GM18507 (cell line): ENCODE measurements at regions not wholly inside any gene's neighbourhood (a gene's known extent, or its start where the extent isn't known, plus 50 kb on each side); places are given as distances from the start of the nearest gene placed in this dataset.
A peak's percentile ranks its signal among the peaks of the same experiment; 100 is the strongest.

ENCODE experiments used
- DNase-seq: peaks from one replicate; pipeline ENCODE4 v3.0.0; 2011; ENCODE audit warnings: low read depth; ENCODE audit not compliant: insufficient read length; ENCODE audit errors: extremely low spot score
- FAIRE-seq: peaks from 2 replicates; lab custom pipeline; 2011; peaks lifted over from hg19 to GRCh38; lab: Jason Lieb, UNC

DNA sequence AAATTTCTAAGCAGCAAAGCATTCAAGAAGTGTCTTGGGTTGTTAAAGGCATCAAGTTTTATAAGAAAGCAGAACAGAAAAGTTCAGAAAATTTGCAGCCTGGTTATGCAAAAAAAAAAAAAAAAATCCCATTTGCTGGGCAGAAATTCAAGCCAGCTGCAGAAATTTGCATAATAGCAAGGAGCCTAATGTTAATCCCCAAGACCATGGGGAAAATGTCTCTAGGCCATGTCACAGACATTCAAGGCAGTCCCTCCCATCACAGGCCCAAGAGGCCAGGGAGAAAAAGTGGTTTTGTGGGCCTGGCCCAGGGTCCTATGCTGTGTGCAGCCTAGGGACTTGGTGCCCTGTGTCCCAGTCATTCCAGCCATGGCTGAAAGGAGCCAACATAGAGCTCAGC, 269.0 kb upstream of the SLC39A10 start:
- no peak for FAIRE-seq
- DNase-seq: no peak

DNA sequence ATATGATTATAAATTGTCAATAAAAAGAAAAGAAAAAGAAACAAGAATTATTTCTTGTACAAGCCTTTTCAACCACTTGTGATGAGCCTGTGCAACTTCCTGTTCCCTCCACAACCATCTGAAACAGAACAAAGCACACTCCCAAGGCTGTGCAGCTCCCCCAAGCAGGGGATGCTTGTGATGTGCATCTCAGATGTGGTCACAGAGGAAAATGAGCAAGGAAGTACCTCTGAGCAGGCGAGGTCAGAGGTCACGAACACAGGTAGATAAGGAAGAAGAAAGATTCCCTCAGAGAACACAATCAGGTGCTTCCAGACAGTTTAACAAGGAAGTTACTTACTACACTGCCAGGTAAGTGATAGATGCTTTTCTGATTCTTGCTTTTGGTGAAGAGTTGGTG, 274.8 kb upstream of the SLC39A10 start:
- peak; percentile 5 for FAIRE-seq

GRCh38 chr2:195370167-195370943, 286.7 kb upstream of the SLC39A10 start:
- no peak for FAIRE-seq
- DNase-seq: no peak

More for the DNA sequence above, 274.8 kb upstream of the SLC39A10 start:
- no peak for DNase-seq

- FAIRE-seq (no peak), DNase-seq (no peak)
Measured at GRCh38 chr2:195369218-195369587, 287.8 kb upstream of the SLC39A10 start.

DNA sequence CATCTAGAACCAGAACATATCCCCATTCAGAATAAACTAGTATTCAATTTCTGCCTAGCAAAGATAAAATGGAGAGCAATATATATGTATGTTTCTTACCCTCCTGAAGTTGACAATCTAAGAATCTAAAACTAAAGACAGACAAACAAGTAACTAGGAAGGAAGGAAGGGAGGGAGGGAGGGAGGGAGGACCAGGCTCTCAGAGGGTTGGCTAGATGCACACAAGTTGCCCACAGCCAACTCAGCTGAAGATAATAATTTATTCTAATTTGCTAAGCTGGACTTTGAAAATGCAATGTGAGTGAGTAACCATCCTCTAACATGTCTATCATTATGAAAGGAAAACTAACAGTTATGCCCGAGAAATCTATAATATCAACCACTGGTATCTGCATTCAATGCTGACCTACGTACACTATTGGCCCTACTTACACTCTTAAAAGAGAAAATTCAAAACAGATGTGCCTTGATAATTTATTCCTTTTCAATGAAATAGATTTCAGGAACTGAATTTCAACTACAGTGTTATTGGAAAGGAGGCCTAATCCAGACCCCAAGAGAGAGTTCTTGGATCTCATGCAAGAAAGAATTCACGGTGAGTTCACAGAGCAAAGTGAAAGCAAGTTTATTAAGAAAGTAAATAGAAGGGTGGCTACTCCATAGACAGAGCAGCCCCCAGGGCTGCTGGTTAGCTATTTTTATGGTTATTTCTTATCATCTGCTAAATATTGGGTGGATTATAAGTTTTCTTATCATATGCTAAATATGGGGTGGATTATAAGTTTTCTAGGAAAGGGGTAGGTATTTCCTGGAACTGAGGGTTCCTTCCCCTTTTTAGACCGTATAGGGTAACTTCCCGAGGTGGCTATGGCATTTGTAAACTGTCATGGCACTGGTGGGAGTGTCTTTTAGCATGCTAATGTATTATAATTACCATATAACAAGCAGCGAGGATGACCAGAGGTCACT, 288.5 kb upstream of the SLC39A10 start:
- FAIRE-seq (no peak), DNase-seq (no peak)

- FAIRE-seq (peak; percentile 45), DNase-seq (no peak)
Measured at GRCh38 chr2:195367809-195368208, 289.2 kb upstream of the SLC39A10 start.

DNA sequence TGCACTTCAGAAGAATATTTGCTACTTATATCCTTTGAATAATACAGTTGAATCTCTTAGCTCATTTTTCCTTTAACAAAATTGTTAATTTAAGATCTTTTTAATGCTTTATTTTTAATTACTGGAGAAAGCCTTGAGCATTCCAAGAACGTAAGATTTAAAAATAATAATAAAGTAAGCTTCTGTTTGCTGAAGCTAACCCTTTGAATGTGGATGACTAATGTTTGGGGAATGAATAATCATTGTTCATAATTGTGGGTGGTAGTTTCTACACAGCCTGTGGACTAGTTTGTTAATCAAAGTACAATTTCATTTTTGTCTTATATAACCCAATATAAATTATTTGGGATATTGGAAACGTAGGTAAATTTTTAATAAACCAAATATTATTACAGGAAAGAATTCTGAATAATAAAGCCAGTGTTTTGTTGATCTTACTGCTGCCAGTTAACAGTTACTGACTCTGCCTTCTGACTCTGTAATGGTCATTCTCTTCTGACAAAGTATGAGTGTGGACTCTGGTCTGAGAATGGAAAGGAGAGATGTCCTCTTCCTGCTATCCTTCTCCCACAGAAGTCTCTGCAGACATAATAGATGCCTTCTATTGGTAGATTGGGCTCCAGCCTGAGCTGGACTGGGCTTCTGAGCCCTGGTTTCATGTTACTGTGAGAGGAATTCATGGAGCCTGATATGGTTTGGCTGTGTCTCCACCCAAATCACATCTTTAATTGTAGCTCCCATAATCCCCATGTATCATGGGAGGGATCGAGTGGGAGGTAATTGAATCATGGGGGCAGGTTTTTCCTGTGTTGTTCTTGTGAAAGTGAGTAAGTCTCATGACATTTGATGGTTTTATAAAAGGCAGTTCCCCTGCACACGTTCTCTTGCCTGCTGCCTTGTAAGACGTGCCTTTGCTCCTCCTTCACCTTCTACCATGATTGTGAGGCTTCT, 292.7 kb upstream of the SLC39A10 start:
- DNase-seq (no peak), FAIRE-seq (no peak)

- DNase-seq (no peak), FAIRE-seq (no peak)
Measured at GRCh38 chr2:195363496-195363895, 293.5 kb upstream of the SLC39A10 start.

GRCh38 chr2:195360242-195360641, 296.8 kb upstream of the SLC39A10 start:
- DNase-seq: no peak
- no peak for FAIRE-seq

DNA sequence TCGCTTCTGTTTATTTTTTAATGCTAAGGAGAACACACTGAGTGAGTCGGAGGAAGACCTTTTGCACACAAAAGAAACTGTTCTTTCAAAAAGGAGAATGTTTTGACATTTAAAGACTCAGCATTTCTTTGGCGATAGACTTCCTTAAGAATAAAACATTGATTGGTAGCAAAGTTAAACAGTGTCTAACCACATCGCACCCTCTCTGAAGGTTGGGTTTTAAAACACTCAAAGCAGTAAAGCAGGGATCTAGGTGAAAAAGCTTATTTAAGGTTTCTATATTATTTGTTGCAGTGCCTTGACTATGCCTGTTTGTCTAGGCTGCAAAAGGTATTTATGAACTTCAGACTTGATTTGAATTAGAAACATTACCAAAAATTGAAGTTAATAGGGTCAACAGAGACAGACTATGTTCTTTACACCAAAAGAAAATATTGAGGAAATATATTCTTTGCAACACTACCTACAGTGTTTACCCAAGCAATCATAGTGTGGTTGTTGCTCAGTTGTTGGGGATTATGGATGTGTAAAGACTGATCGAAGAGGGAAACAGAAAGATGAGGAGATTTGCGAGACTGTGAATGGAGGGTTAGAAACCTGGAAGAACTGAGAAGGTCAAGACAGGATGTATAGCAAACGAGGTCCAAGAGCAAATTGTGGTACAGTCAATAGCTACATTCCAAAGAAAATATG, 297.8 kb upstream of the SLC39A10 start:
- DNase-seq: no peak
- FAIRE-seq: no peak

DNA sequence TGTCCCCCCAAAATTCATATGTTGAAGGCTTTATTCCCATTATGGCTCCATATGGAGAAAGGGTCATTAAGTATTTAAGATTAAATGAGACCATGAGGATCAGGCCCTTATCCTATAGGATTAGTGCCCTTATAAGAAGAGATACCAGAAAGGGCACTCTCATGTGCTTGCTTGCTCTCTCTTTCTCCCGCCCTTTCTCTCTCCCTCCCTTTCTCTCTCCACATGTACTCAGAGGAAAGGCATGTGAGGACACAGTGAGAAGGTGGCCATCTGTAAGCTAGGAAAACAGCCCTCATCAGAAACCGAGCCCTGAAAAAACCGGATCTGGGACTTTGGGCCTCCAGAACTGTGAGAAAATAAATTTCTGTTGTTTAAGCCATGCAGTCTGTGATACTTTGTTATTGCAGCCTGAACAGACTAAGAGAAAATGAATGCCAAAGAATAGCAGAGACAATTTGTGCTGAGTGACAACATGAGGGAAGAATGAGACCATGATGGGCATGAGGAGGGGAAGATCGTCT, 300.0 kb upstream of the SLC39A10 start:
- FAIRE-seq (no peak), DNase-seq (no peak)

DNA sequence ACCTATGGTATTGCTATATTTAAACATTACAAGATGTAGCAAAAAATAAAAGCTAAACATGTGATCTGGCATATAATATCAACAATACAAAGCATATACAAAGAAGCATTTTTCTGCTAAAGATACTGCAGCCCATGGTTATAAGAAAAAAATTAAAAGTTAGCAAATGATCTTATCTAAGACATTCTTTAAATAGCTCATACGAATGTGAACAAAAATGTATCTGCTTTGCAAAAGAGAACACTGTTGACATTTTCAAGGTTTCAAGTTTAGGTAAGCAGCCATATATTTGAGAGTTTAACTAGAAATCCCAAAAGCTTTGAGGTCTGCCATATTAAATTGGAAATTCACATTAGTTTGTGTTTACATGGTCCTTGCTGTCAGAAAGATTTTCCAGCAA, 301.0 kb upstream of the SLC39A10 start:
- no peak for DNase-seq
- FAIRE-seq: no peak

- no peak for DNase-seq
- no peak for FAIRE-seq
Measured at GRCh38 chr2:195352581-195352980, 304.4 kb upstream of the SLC39A10 start.

GRCh38 chr2:195343942-195344530, 313.0 kb upstream of the SLC39A10 start:
- DNase-seq (no peak), FAIRE-seq (no peak)

DNA sequence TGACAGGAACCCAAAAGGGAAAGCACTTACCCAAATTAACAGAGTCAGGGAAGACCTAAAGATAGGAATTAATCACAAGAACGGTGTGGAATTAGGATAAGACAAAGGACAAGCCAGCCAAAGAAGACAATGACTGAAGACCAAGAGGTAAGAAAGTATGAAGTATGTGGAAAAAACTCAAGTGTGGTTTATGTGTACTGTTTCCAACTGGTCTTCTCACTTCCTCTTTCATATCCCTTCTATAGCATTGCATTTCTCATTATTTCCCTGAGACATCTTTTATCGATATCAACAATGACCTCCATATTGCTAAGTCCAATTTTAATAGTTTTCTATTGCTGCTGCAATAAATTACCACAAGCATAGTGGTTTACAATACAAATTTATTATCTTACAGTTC, 313.5 kb upstream of the SLC39A10 start:
- DNase-seq (no peak), FAIRE-seq (peak; percentile 57)

DNA sequence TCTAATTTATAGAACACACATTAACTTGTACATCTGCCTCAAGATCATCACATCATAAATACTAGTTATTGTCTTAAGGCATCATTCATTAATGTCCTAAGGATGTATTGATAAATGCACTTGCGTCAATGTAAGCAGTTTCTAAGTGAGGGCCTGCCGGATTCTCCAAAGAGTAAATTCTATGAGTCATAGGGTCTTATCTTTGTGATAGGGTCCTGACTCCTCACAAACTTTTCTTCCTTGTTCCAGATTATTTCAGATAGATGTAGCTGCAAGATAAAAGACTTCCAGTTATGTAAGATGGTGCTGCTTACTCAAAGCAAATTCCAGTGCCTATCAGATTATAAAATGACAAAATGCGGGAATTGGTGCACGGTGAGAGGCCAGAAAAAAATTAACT, 315.0 kb upstream of the SLC39A10 start:
- DNase-seq (no peak), FAIRE-seq (no peak)

DNA sequence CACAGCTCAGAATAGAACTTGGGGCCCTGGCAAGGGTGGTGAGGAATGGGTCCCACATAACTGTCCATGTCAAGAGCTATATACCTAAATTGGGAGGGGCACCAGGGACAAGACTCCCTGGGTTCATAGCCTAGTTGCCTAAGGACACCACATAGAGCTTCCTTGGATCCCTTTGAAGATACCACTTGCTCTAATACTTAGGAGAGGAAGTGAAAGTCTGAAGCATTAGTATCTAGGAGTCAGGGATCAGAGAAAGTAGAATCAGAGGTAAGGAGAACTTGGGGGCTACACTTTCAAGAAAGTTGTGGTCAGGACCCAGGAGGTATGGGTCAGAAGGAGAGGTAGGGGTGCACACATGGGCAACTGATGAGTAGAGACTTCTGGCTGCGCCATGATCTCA, 318.2 kb upstream of the SLC39A10 start:
- FAIRE-seq (no peak), DNase-seq (no peak)

DNA sequence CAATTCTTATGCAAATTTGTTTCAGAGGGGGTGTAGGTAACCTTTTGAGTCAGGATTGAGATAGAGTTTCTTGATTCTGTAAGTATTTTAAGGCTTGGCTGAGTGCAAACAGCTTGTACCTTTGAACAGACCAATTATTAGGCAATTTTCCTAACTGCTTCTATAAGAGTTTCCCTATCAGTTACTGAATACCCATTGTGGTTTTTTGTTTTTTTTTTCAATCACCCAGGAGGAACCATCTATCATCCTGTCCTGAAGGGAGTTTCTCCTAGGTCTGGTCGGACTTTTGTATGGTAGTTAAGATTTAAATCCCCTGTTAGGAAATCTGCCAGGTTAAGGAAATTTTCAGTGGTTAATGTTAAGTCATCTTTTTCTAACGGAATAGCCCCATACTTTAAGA, 319.4 kb upstream of the SLC39A10 start:
- FAIRE-seq: peak; percentile 18
- DNase-seq: no peak
